Lower leg skin (tissue), 4 donors: ENCODE measurements at regions not wholly inside any gene's neighbourhood (a gene's known extent, or its start where the extent isn't known, plus 50 kb on each side); places are given as distances from the start of the nearest gene placed in this dataset.

Experiments
- DNase-seq, 2 donors: peaks; one replicate each; pipeline ENCODE4 v3.0.0-alpha.2; 2019; ENCODE audit warnings: low spot score in 2 of 2
- H3K4me3 ChIP-seq: fragments of 200-600 bp; sonication (generic); 2 replicates; pipeline ENCODE4 v1.5.1; 2017; ENCODE audit warnings: mild to moderate bottlenecking, low read depth; ENCODE audit not compliant: poor library complexity, severe bottlenecking
- POLR2A ChIP-seq, 2 donors: fragments of 450-650 bp; IDR thresholded peaks; one replicate each; pipeline ENCODE4 v1.6.1; 2016 to 2017; ENCODE audit warnings: antibody characterized with exemption in 2 of 2, mild to moderate bottlenecking in 1 of 2, moderate library complexity in 1 of 2
- WGBS, 2 donors: methylation state at CpG; one replicate each; pipeline ENCODE4 v1.1.5; 2018; 5-methylcytosine and 5-hydroxymethylcytosine counted together
- intact Hi-C: fragments of 100-400 bp; cut with DNase I; formaldehyde crosslinking; loops from one replicate; pipeline ENCODE4 v1.15.0; 2023; ENCODE audit warnings: low total_unique reads
- TF ChIP-seq, protein P1 (sequence below), 3 donors: fragments of 450-650 bp; IDR thresholded peaks; one replicate each; pipeline ENCODE4 v1.5.1; 2016; ENCODE audit warnings: antibody characterized with exemption in 3 of 3, mild to moderate bottlenecking in 3 of 3, moderate library complexity in 2 of 3

DNA sequence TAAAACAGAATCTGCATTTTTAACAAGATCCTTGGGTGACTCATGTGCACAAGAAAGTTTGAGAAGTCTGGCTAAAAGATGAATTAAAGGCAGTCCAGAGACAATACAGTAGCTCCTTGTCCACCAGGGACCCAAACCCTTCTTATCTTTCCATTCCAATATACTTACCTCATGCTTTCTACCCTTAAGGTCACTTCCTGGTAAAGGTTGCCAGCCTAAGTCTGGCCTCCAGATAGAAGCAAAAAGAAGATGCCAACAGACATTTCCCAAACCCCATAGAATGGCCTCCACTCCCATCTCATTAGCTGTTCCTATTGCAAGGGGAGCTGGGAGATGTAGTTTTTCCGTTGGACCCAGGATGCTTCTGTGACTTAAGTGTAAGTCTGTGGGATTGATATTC, 101.4 kb upstream of the XYLT1 start:
- intact Hi-C loops = loop anchor here (10.0 kb wide), 1 partner anchor 97 kb away; the partner anchor contains the start of gene XYLT1
- no peak for DNase-seq
- H3K4me3 ChIP-seq = no peak overlapping the region
- 73 to 97% methylated on average over 1 of the region's 1 CpG for WGBS, 2 donors
- TF ChIP-seq, protein P1, sequence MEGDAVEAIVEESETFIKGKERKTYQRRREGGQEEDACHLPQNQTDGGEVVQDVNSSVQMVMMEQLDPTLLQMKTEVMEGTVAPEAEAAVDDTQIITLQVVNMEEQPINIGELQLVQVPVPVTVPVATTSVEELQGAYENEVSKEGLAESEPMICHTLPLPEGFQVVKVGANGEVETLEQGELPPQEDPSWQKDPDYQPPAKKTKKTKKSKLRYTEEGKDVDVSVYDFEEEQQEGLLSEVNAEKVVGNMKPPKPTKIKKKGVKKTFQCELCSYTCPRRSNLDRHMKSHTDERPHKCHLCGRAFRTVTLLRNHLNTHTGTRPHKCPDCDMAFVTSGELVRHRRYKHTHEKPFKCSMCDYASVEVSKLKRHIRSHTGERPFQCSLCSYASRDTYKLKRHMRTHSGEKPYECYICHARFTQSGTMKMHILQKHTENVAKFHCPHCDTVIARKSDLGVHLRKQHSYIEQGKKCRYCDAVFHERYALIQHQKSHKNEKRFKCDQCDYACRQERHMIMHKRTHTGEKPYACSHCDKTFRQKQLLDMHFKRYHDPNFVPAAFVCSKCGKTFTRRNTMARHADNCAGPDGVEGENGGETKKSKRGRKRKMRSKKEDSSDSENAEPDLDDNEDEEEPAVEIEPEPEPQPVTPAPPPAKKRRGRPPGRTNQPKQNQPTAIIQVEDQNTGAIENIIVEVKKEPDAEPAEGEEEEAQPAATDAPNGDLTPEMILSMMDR (IDR thresholded peaks at IDR 0.05) = no peak
- TF ChIP-seq POLR2A (IDR thresholded peaks at IDR 0.05) = no peak

DNA sequence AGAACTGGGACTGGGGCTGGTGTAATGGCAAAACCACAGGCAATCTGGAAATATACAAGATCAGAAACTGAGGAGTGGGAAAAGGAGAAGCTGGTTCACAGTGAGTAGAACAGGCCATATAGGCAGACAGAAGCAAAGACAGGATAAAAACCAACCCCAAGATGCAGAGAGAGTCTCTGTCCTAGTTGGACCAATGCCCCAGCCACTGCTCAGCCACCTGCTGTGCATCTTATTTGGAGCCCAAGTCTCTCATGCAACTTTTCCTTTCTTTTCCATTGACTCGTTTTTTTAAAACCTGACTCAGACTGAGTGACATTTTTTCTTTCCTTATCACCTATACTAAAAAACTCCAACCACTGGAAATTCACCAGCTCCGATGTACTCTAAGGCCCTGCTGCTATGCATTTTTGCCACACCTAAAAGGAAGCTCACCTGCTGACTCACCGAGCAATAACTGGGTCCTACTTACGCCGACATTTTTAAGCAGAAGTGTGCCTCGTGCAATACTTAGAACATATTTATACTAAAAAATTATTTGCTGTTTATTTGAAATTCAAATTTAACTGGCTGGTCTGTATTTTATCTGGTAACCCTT, 100.8 kb upstream of the XYLT1 start:
- intact Hi-C loops = loop anchor here (10.0 kb wide), 1 partner anchor 97 kb away; the partner anchor contains the start of gene XYLT1
- no peak overlapping the region for H3K4me3 ChIP-seq
- TF ChIP-seq POLR2A (IDR thresholded peaks at IDR 0.05) = no peak
- TF ChIP-seq, protein P1 (IDR thresholded peaks at IDR 0.05) = no peak
- 46 to 58% methylated on average over 6 of the region's 6 CpGs for WGBS, 2 donors
- no peak for DNase-seq

- 66 to 67% methylated on average over 7 of the region's 7 CpGs for WGBS, 2 donors
- intact Hi-C loops = no loop called here
- no peak overlapping the region for H3K4me3 ChIP-seq
- no peak for TF ChIP-seq POLR2A (IDR thresholded peaks at IDR 0.05)
- TF ChIP-seq, protein P1 (IDR thresholded peaks at IDR 0.05) = no peak
- no peak for DNase-seq
Measured at GRCh38 chr16:17568239-17568638, 97.5 kb upstream of the XYLT1 start.

GRCh38 chr16:17567455-17567854, 96.7 kb upstream of the XYLT1 start:
- 66 to 67% methylated on average over 7 of the region's 7 CpGs for WGBS, 2 donors
- TF ChIP-seq POLR2A (IDR thresholded peaks at IDR 0.05) = no peak
- TF ChIP-seq, protein P1 (IDR thresholded peaks at IDR 0.05) = no peak
- H3K4me3 ChIP-seq = no peak overlapping the region
- intact Hi-C loops = no loop called here
- DNase-seq = no peak

- intact Hi-C loops = no loop called here
- no peak overlapping the region for H3K4me3 ChIP-seq
- 58 to 62% methylated on average over 6 of the region's 6 CpGs for WGBS, 2 donors
- no peak for DNase-seq
- TF ChIP-seq POLR2A (IDR thresholded peaks at IDR 0.05) = no peak
Measured at GRCh38 chr16:17566656-17567450, 96.1 kb upstream of the XYLT1 start.

GRCh38 chr16:17566075-17566474, 95.3 kb upstream of the XYLT1 start:
- WGBS, 2 donors = 46 to 68% methylated on average over 1 of the region's 1 CpG

More at GRCh38 chr16:17566075-17566474, 95.3 kb upstream of the XYLT1 start:
- intact Hi-C loops = no loop called here
- TF ChIP-seq, protein P1 (IDR thresholded peaks at IDR 0.05) = no peak
- TF ChIP-seq POLR2A (IDR thresholded peaks at IDR 0.05) = no peak
- no peak overlapping the region for H3K4me3 ChIP-seq
- peak in 1 of 2 donors; percentile 37 for DNase-seq
